ENCODE measurements at regions not wholly inside any gene's neighbourhood (a gene's known extent, or its start where the extent isn't known, plus 50 kb on each side); places are given as distances from the start of the nearest gene placed in this dataset.
A peak's percentile ranks its signal among the peaks of the same experiment; 100 is the strongest.

- no peak for TF ChIP-seq CEBPB (IDR thresholded peaks at IDR 0.05; ENCODE audit: low read depth, low read length)
- TF ChIP-seq NFE2L2 (IDR thresholded peaks at IDR 0.05; ENCODE audit: low read depth, low read length), result no peak
- TF ChIP-seq RFX5 (IDR thresholded peaks at IDR 0.05; ENCODE audit: low read depth, low read length), result no peak
- TF ChIP-seq CHD1 (IDR thresholded peaks at IDR 0.05; ENCODE audit: low read depth, low read length), result no peak
- TF ChIP-seq FOS (IDR thresholded peaks at IDR 0.05; ENCODE audit: low read depth, low read length), result no peak
- TF ChIP-seq MAZ (IDR thresholded peaks at IDR 0.05; ENCODE audit: borderline replicate concordance, low read depth, low read length), result no peak
Measured at GRCh38 chr9:134536931-134537330, 104.7 kb upstream of the COL5A1 start (continued).

- DNase-seq (no peak), ATAC-seq (ENCODE audit: low read depth) (no peak)
- Histone ChIP-seq H3K9me1 (ENCODE audit: insufficient read depth, low read length) (peaks cover 13% of the 10 kb centered on the region), H2BK120ac (ENCODE audit: low read depth, low read length) (peak overlapping the region; percentile 95), H3K4me3 (ENCODE audit: insufficient read depth, low read depth, low read length) (no peak overlapping the region), H3K27me3 (ENCODE audit: control insufficient read depth, insufficient read depth, low read length) (no peaks in the 10 kb centered on the region), H3K27ac (ENCODE audit: insufficient read depth, low read length) (no peak overlapping the region), H4K8ac (ENCODE audit: low read depth in 2 of 2, low read length in 2 of 2) (peak overlapping the region in 1 of 2 experiments; percentile 68; a peak in 1 of 4 replicates), H3K18ac (ENCODE audit: low read depth, low read length) (no peak overlapping the region), H3K9ac (ENCODE audit: low read depth, low read length) (no peak overlapping the region), H4K91ac (ENCODE audit: insufficient read depth, low read depth, low read length) (peak overlapping the region; percentile 72; the same call in 1 of the 2 replicates), H2AFZ (replicated peaks; ENCODE audit: low read length, poor library complexity) (peak overlapping the region; percentile 59), H3K4me1 (ENCODE audit: control insufficient read depth, insufficient read depth, low read length) (peaks cover 23% of the 10 kb centered on the region), H3K36me3 (ENCODE audit: control insufficient read depth, insufficient read depth, low read length) (no peaks in the 10 kb centered on the region), H2AK9ac (replicated peaks; ENCODE audit: low read depth, low read length, poor library complexity) (peak overlapping the region; percentile 52), H3K9me3 (ENCODE audit: control insufficient read depth, insufficient read depth, low read length) (no peaks in the 10 kb centered on the region), H3K23ac (ENCODE audit: low read depth, low read length) (no peak overlapping the region), H2BK5ac (ENCODE audit: low read depth, low read length, poor library complexity, severe bottlenecking) (no peak overlapping the region), H2BK15ac (ENCODE audit: low read depth, low read length) (peak overlapping the region; percentile 56; the same call in 1 of the 3 replicates), H3K14ac (replicated peaks; ENCODE audit: low read depth, low read length) (peak overlapping the region; percentile 30; the same call in 1 of the 2 replicates), H4K20me1 (ENCODE audit: insufficient read depth, low read length) (no peaks in the 10 kb centered on the region), H2AK5ac (ENCODE audit: low read depth, low read length) (peak overlapping the region; percentile 86), H3K79me1 (ENCODE audit: low read depth in 1 of 2, low read length in 2 of 2) (no peaks in the 10 kb centered on the region), H4K5ac (ENCODE audit: low read depth, low read length) (no peak overlapping the region), H3K56ac (ENCODE audit: extremely low read depth, insufficient read depth, low read length) (no peak overlapping the region), H3K4me2 (ENCODE audit: low read depth, low read length) (no peak overlapping the region), H3K4ac (ENCODE audit: low read depth, low read length) (peak overlapping the region; percentile 81), H2BK20ac (ENCODE audit: low read depth, low read length) (peak overlapping the region; percentile 65)
- no TSS peak for BruUV-seq (replicated peaks)
- ChIA-PET CTCF (no interaction called here), POLR2A (ENCODE audit: unreplicated experiment) (no interaction called here)
- TF ChIP-seq MXI1 (IDR thresholded peaks at IDR 0.05; ENCODE audit: borderline replicate concordance, low read depth, low read length), result no peak
- in situ Hi-C loops (cut with MboI; ENCODE audit: low sequenced_read_pairs) (no loop called here), intact Hi-C loops (cut with micrococcal nuclease) (loop anchor here (10.0 kb wide), 1 partner anchor 83 kb away; no protein-coding TSS in a partner anchor), dilution Hi-C loops (cut with HindIII; ENCODE audit: low sequenced_read_pairs, unreplicated experiment) (no loop called here)
- 90% methylated on average over 2 of the region's 21 CpGs; no CpG with 5 or more reads in 1 of the 2 experiments for WGBS, 2 experiments (ENCODE audit: extremely low coverage in 2 of 2, insufficient read length in 1 of 2)
Measured at GRCh38 chr9:134537951-134538641, 103.5 kb upstream of the COL5A1 start.

Data from IMR-90 (cell line).